ENCODE measurements at regions not wholly inside any gene's neighbourhood (a gene's known extent, or its start where the extent isn't known, plus 50 kb on each side); places are given as distances from the start of the nearest gene placed in this dataset.

DNA sequence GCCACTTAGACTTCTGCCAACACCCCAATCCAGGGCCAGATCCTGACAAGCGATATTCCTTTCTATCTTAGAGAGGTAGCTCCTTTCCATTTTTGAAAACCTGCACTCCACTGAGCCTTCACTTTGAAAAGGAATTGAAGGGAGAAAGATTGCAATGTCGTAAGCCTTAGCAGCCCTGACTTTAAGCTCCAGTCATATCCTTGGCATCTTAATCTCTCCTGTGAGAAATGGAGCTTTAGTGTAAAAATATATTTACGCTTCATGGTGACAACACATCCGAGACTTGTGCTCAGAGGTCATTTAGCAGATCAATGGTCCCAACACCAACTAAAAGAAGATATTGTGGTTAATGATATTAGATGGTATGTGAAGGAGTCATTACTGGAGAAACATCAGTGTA, 235.8 kb upstream of the MEX3C start:
- TF ChIP-seq POLR2A (IDR thresholded peaks at IDR 0.05; ENCODE audit: low read length) (no peak), GATA1 (IDR thresholded peaks at IDR 0.05; ENCODE audit: low read depth, low read length) (no peak)
